ENCODE measurements at regions not wholly inside any gene's neighbourhood (a gene's known extent, or its start where the extent isn't known, plus 50 kb on each side); places are given as distances from the start of the nearest gene placed in this dataset.

DNA sequence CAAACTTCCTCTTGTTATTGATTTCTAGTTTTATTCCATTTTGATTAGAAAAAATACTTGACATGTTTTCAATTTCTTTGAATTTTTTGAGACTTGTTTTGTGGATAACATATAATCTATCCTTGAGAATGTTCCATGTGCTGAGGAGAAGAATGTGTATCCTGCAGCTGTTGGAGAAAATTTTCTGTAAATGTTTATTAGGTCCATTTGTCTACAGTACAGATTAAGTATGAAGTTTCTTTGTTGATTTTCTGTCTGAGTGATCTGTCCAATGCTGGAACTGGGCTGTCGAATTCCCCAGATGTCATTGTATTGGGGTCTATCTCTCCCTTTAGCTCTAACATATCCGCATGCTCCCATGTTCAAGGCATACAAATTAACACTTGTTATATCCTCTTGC, 251.2 kb downstream of the CSNK1G3 start:
- no peak for DNase-seq (ENCODE audit: low spot score)

DNA sequence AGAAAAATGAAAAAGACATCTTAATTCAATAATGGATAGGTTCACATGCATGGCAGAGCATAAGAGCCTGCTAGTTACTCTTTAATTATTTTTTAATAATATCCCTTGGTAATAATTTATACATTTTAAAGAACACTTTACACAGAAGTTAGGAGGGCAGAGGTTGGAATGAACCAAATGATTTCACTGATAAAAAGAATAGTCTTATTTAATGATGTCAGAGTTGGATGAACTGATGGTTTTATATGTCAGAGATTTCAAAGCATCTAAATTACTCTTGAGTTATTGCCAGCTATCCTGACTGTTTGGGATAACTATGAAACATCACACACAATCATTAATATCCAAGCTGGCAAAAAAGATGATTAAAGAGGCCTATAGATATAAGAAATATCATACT, 244.8 kb downstream of the CSNK1G3 start:
- DNase-seq (ENCODE audit: low spot score), result no peak

- DNase-seq (ENCODE audit: low spot score), result no peak
Measured at GRCh38 chr5:123756318-123756665, 244.3 kb downstream of the CSNK1G3 start.

DNA sequence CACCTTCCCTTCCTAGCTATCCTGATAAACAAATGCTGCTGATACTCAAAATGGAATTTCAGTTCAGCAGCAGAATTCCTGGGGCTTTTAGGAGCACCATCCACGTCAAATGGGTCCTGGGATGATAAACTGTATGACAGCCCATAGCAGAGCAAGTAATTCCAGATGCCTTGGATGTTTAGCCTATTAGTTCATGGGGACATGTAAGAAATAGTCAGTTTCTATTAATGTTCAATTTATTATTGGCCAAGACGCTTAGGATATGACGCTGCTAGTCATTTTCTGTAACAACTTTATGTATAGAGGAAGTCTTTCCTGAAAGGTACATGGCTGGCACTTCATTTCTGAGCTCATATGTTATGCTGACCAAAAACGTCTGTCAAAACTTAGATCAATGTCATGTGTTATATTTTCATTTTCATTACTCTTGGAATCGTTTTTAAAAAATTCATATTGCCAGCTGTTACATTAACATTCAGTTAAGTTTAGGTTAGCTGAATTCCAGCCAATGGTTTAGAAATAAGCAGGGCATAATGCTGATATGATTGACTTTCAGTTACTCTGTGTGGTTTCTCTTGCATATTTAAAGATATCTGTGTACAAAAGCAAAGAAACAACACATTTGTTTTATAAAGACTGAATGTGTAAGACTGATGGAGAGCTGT, 243.8 kb downstream of the CSNK1G3 start:
- no peak for DNase-seq (ENCODE audit: low spot score)

DNA sequence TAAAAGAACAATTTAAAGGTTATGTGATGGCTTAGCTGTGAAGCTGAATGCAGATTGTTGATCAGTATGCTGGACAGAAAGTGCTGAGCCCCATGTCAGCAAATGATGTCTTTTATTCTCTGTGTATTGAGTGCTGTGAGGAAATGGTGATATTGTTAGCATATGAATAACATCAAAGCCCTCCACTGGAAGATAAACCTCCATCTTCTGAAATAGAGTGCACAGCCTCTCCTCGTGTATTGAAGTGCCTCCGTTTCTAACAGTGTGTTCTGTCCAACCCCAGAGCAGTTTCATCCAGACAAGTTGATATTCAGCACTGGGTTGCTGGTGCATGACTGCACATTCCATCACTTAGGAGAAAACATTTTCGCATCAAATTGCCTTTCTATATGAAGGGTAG, 242.9 kb downstream of the CSNK1G3 start:
- DNase-seq (ENCODE audit: low spot score), result no peak

- DNase-seq (ENCODE audit: low spot score), result no peak
Measured at GRCh38 chr5:123753937-123754891, 242.2 kb downstream of the CSNK1G3 start.

DNA sequence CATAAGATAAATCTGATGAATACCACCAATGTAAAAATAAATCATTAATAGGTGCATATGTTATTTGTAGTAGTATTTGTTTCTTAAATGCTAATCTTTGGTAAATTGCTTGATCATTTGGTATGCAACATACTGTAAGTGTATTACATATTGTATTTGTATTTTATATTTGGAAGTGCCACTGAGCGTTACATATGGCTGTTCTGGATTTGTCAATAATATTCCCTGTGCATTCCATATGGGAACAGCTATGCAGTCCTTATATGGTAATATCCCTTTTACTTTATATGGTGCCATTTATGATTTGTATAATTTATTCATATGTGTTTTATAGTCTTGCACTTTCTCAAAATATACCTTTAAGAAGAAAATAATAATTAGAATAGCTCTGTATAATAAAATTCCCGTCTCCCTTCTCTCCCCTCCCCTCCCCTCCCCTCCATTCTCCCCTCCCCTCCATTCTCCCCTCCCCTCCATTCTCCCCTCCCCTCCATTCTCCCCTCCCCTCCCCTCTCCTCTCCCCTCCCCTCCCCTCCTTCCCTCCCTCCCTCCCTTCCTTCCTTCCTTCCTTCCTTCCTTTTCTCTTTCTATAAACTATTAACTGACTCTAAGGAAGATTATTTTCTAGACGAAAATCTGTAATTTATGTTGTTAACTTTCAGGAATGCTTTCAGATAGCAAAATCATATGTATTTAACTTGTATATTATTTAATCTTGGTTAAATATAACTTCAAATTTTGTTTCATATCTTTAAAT, 241.4 kb downstream of the CSNK1G3 start:
- no peak for DNase-seq (ENCODE audit: low spot score)

DNA sequence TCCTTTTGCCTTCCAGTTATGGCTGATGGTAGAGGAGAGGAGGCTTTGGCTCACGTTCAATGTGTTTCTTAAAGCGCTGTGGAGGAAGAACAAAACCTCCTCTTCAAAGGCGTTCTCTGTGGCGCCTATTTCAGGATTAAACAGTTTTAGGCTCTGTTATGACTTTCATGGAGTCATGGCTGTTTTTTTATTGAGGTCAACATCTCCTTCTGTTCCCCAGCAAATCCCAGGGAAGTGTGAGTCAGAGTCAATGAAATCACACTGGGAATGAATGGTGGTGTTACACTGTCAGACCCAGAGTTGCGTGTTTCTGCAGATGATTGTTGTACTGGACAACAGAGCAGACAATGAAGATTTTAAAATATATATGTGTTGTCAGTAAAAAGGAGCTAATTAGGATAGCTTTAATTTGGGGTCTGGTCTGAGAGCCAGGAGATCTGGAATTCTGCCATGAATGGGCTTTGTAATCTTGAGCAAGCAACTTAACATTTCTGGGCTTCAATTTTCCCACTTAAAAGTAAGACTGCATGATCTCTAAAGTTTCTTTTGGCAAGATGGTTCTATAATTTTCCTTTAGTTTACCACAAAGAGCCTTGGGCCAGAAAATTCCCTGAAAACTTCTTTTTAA, 240.7 kb downstream of the CSNK1G3 start:
- DNase-seq (ENCODE audit: low spot score), result no peak

DNA sequence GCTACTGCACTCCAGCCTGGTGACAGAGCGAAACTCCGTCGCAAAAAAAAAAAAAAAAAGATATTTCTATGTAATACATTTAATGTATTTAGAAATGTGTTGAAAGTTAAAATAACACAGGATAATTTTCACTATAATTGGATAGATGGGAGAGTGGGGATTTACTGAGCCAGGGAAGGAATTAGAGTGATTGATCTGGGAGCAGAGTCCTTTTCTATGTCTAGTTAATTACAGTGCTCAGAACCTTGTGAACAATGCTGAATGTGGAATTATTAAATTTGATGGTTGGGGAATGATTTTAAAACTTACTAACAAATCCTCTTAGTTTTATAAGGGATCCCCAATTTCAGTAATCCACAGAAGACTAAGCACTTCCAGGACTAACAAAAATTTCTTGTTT, 239.7 kb downstream of the CSNK1G3 start:
- no peak for DNase-seq (ENCODE audit: low spot score)

DNA sequence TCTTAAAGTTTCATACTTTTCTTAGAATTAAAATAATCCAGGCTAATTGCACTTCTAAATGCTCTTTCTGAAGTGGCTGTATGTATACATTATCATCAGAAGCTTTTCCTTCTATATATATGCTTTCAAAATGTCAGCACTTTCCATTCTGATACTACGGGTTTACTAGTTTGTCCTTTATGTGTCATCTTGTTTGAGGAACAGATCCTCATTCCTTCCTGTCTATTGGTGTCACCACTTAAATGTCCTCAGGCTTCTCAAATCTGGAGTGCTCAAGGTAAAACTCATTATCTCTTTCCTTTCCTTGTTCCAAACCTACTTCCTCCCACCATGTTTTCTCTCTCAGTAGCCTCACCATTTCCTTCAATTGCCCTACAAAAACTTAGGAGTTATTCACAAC, 236.3 kb downstream of the CSNK1G3 start:
- DNase-seq (ENCODE audit: low spot score), result no peak

DNA sequence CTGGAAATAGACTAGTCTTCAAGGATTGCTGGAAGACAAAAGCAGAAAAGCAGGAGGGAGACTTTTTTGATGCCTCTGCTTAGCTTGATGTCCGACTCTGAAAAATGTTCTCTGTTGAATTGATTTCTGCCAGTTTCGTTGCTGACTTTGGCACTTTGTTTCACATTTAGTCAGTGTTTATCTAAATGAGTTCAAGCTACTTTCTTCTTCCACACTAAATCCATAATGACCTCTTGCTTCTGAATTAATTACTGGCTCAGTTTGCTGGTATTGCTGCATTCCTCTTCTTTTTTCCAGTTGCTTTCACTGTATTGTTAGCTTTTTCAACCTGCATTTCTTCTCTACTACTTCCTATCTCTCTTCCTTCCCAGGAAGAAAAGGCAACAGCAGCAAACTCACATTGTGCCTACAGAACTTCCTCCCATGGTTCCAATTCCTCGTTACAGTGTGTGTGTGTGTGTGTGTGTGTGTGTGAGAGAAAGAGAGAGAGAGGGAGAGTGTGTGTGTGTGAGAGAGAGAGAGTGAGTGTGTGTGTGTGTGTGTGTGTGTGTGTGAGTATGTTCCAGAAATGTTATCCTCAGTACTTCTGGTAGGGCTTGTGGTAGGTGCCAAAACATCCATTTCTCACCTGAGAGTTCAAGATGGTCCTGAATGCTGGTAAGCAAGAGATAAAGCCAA, 234.8 kb downstream of the CSNK1G3 start:
- no peak for DNase-seq (ENCODE audit: low spot score)

- no peak for DNase-seq (ENCODE audit: low spot score)
Measured at GRCh38 chr5:123743990-123744583, 232.1 kb downstream of the CSNK1G3 start.

DNA sequence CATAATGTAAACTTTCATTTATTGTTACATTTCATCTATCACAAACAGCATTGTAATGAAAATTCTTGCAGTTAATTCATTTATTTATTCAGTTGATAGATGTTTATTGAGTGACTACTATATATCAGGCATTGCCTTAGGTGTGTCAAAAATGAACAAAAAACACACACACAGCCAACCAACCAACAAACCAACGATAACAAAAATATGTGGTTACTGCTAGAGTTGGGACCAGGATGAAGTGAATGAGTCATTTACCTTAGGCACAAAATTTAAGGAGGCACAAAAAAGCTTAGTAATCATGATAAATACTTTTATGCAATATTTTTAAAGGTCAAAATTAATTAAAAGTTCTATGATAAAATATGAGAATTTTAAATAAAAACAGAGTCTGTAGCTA, 223.4 kb downstream of the CSNK1G3 start:
- no peak for DNase-seq (ENCODE audit: low spot score)

DNA sequence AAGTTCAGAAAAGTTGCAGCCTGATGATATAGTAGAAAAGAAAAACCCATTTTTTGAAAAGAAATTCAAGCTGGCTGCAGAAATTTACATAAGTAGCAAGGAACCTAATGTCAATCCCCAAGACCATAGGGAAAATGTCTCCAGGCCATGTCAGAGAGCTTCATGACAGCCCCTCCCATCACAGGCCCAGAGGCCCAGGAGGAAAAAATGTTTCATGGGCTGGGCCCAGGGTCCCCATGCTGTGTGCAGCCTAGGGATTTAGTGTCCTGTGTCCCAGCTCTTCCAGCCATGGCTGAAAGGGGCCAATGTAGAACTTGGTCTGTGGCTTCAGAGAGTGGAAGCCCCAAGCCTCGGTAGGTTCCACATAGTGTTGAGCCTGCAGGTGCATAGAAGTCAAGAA, 220.3 kb downstream of the CSNK1G3 start:
- DNase-seq (ENCODE audit: low spot score), result no peak

- no peak for DNase-seq (ENCODE audit: low spot score)
Measured at GRCh38 chr5:123722451-123722850, 210.5 kb downstream of the CSNK1G3 start.

DNA sequence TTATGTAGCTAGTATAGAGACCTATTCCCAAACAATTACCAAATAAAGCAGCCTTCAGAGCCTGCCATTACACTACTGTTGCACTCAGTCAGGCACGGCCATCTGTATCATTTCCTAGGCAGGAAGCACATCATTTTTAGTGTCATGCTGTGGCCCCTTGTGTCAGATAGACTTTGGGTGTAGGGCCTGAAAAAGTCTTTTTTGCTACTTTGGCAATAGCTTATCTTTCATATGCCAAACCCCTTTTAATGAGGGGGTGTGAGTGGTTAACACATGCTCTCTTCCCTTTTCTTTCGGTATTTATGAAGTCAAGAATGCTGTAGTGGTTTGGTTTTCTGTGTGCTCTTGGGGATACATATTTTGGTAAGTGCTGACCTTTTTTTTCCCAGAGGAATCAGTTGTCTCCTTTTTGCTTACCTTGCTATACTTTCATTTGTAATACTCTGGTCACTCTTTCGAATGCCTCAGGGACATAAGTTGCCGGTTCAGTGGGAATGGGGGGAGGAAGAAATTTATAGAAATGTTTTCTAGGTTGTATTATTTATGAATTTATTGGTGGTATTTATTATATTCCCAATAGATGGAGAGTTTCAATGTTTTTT, 209.8 kb downstream of the CSNK1G3 start:
- DNase-seq (ENCODE audit: low spot score), result no peak

DNA sequence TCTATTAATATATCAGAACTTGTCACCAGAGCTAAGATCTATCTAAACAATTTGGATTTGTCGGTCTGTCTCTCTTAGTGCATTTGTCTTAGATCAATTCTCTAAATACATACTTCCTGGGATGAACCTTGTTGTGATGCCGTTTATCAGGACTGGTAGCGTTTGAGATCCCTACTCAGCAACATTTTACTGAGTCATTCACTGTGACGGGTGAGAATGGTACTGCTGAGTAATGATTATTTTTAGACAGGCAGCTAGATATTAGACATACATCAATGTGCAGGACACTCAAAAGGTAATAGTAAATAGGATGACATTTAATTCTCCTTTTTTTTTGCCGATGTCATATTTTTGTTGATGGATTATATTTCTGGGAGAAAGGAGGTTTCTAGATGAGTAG, 209.0 kb downstream of the CSNK1G3 start:
- no peak for DNase-seq (ENCODE audit: low spot score)

GRCh38 chr5:123720339-123720738, 208.4 kb downstream of the CSNK1G3 start:
- no peak for DNase-seq (ENCODE audit: low spot score)

GRCh38 chr5:123719004-123719403, 207.0 kb downstream of the CSNK1G3 start:
- DNase-seq (ENCODE audit: low spot score), result no peak

DNA sequence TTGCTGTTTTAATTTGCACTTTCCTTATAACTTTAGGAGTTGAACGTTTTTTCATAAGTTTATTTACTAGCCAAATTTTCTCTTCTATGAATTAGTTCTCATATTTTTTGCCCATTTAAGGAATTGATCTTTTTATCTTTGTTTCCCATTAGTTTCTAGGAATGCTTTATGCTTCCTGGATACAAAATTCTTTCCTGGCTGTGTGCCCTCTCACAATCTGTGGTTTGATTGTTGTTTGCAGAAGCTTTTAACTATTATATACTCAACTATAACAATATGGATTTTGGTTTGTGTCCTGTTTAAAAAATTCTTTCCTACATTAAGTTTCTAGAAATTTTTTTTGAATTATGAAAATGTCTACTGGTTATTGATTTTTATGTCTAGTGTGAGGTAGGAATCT, 206.3 kb downstream of the CSNK1G3 start:
- no peak for DNase-seq (ENCODE audit: low spot score)

GRCh38 chr5:123717139-123717538, 205.2 kb downstream of the CSNK1G3 start:
- DNase-seq (ENCODE audit: low spot score), result no peak

Data from CD4-positive, alpha-beta T cell treated with Interleukin-2 at 100 ng/mL for 4 hours (primary cell).